ENCODE measurements at regions not wholly inside any gene's neighbourhood (a gene's known extent, or its start where the extent isn't known, plus 50 kb on each side); places are given as distances from the start of the nearest gene placed in this dataset.

- no peak for DNase-seq
Observed at GRCh38 chr13:68234274-68234673, 1004.1 kb upstream of the PCDH9 start.

GRCh38 chr13:68232351-68233130, 1002.4 kb upstream of the PCDH9 start:
- DNase-seq: no peak

GRCh38 chr13:68214691-68215415, 984.7 kb upstream of the PCDH9 start:
- DNase-seq: no peak

- DNase-seq: no peak
Observed at GRCh38 chr13:68199271-68199670, 969.1 kb upstream of the PCDH9 start.

- no peak for DNase-seq
Observed at GRCh38 chr13:68190818-68191217, 960.7 kb upstream of the PCDH9 start.

GRCh38 chr13:68185444-68186141, 955.5 kb upstream of the PCDH9 start:
- DNase-seq: peak; percentile 12

- peak; percentile 27 for DNase-seq
Observed at GRCh38 chr13:68176475-68176874, 946.3 kb upstream of the PCDH9 start.

GRCh38 chr13:68174893-68175292, 944.8 kb upstream of the PCDH9 start:
- no peak for DNase-seq

GRCh38 chr13:68173111-68173510, 943.0 kb upstream of the PCDH9 start:
- DNase-seq: no peak

GRCh38 chr13:68170961-68171360, 940.8 kb upstream of the PCDH9 start:
- DNase-seq: no peak

- no peak for DNase-seq
Observed at GRCh38 chr13:68168448-68168847, 938.3 kb upstream of the PCDH9 start.

- no peak for DNase-seq
Observed at GRCh38 chr13:68160466-68160865, 930.3 kb upstream of the PCDH9 start.

- DNase-seq: no peak
Observed at GRCh38 chr13:68152414-68152813, 922.3 kb upstream of the PCDH9 start.

- no peak for DNase-seq
Observed at GRCh38 chr13:68145852-68146251, 915.7 kb upstream of the PCDH9 start.

GRCh38 chr13:68128297-68128915, 898.3 kb upstream of the PCDH9 start:
- no peak for DNase-seq

- DNase-seq: no peak
Observed at GRCh38 chr13:68125087-68125480, 894.9 kb upstream of the PCDH9 start.

GRCh38 chr13:68124437-68125086, 894.4 kb upstream of the PCDH9 start:
- DNase-seq: no peak

GRCh38 chr13:68110178-68110768, 880.1 kb upstream of the PCDH9 start:
- no peak for DNase-seq

GRCh38 chr13:68107667-68108066, 877.5 kb upstream of the PCDH9 start:
- no peak for DNase-seq

- DNase-seq: no peak
Observed at GRCh38 chr13:68099631-68100030, 869.5 kb upstream of the PCDH9 start.

- DNase-seq: no peak
Observed at GRCh38 chr13:68081061-68081460, 850.9 kb upstream of the PCDH9 start.

- DNase-seq: no peak
Observed at GRCh38 chr13:68078874-68079273, 848.7 kb upstream of the PCDH9 start.

Measured in eye (tissue), 1 donor.